B cell (primary cell): ENCODE measurements at regions not wholly inside any gene's neighbourhood (a gene's known extent, or its start where the extent isn't known, plus 50 kb on each side); places are given as distances from the start of the nearest gene placed in this dataset.

ENCODE experiments used
- CTCF ChIP-seq: fragments of 200-600 bp; IDR thresholded peaks from one replicate; pipeline ENCODE4 v1.8.0; 2022; ENCODE audit warnings: antibody characterized with exemption, mild to moderate bottlenecking
- EZH2 ChIP-seq: IDR thresholded peaks from 2 replicates; pipeline ENCODE4 v1.6.1; 2012; ENCODE audit warnings: borderline replicate concordance, low read depth, mild to moderate bottlenecking, moderate library complexity, low read length; ENCODE audit not compliant: insufficient read depth, poor library complexity, severe bottlenecking

GRCh38 chr1:244155661-244156060, 104.6 kb downstream of the ZBTB18 start:
- TF ChIP-seq CTCF (no peak), EZH2 (no peak)
